Sigmoid colon (tissue), 4 donors: ENCODE measurements at regions not wholly inside any gene's neighbourhood (a gene's known extent, or its start where the extent isn't known, plus 50 kb on each side); places are given as distances from the start of the nearest gene placed in this dataset.

Source experiments
- EP300 ChIP-seq, 4 donors: sonication (generic); formaldehyde crosslinking; IDR thresholded peaks; one replicate each; pipeline ENCODE4 v1.6.1; 2017; ENCODE audit warnings: antibody characterized with exemption in 4 of 4
- TF ChIP-seq, protein P1 (sequence below), 4 experiments: fragments of 450-650 bp in 3 of 4; fragments of 200-600 bp in 1 of 4; IDR thresholded peaks; one replicate each; pipeline ENCODE4 v1.5.1; 2016 to 2019; ENCODE audit warnings: antibody characterized with exemption in 4 of 4, mild to moderate bottlenecking in 3 of 4, moderate library complexity in 2 of 4

- TF ChIP-seq, protein P1, sequence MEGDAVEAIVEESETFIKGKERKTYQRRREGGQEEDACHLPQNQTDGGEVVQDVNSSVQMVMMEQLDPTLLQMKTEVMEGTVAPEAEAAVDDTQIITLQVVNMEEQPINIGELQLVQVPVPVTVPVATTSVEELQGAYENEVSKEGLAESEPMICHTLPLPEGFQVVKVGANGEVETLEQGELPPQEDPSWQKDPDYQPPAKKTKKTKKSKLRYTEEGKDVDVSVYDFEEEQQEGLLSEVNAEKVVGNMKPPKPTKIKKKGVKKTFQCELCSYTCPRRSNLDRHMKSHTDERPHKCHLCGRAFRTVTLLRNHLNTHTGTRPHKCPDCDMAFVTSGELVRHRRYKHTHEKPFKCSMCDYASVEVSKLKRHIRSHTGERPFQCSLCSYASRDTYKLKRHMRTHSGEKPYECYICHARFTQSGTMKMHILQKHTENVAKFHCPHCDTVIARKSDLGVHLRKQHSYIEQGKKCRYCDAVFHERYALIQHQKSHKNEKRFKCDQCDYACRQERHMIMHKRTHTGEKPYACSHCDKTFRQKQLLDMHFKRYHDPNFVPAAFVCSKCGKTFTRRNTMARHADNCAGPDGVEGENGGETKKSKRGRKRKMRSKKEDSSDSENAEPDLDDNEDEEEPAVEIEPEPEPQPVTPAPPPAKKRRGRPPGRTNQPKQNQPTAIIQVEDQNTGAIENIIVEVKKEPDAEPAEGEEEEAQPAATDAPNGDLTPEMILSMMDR (IDR thresholded peaks at IDR 0.05) = no peak
- no peak for TF ChIP-seq EP300 (IDR thresholded peaks at IDR 0.05)
Measured at GRCh38 chr3:36114353-36114752, 266.0 kb upstream of the STAC start.
